ENCODE measurements at regions not wholly inside any gene's neighbourhood (a gene's known extent, or its start where the extent isn't known, plus 50 kb on each side); places are given as distances from the start of the nearest gene placed in this dataset.

GRCh38 chr1:70528590-70529333 lies 117.7 kb downstream of the CTH start:
- POLR2A ChIA-PET, result no interaction called here
- TF ChIP-seq LEF1 (IDR thresholded peaks at IDR 0.05; ENCODE audit: borderline replicate concordance) (no peak), FOXK2 (IDR thresholded peaks at IDR 0.05) (no peak), PKNOX1 (IDR thresholded peaks at IDR 0.05) (no peak), CTBP1 (IDR thresholded peaks at IDR 0.05; ENCODE audit: borderline replicate concordance) (no peak), NFRKB (IDR thresholded peaks at IDR 0.05) (no peak), HDGF (IDR thresholded peaks at IDR 0.05; ENCODE audit: borderline replicate concordance) (no peak), ARNT (IDR thresholded peaks at IDR 0.05) (no peak), BHLHE40 (IDR thresholded peaks at IDR 0.05; ENCODE audit: borderline replicate concordance) (no peak), TARDBP (IDR thresholded peaks at IDR 0.05) (no peak), L3MBTL2 (conservative IDR thresholded peaks at IDR 0.05) (no peak), ZNF384 (IDR thresholded peaks at IDR 0.05) (no peak), ELF4 (IDR thresholded peaks at IDR 0.05) (no peak), FOXM1 (IDR thresholded peaks at IDR 0.05; ENCODE audit: borderline replicate concordance) (no peak), FOXA1 (IDR thresholded peaks at IDR 0.05) (no peak), SP1 (IDR thresholded peaks at IDR 0.05) (no peak), SUZ12 (IDR thresholded peaks at IDR 0.05) (no peak)
- peak; percentile 76 for DNase-seq (ENCODE audit: extremely low spot score)
- CTCF ChIA-PET, result interaction anchor here (0.6 to 1.6 kb wide), 5 partner anchors 17 to 521 kb away, joined by 3 to 4 read pairs (median 3); no protein-coding TSS in a partner anchor

- no peak for DNase-seq (ENCODE audit: extremely low spot score)
These were observed 125.8 kb downstream of the CTH start for GRCh38 chr1:70536708-70537366.

GRCh38 chr1:70537788-70538187 lies 126.7 kb downstream of the CTH start:
- ChIA-PET POLR2A (no interaction called here), CTCF (no interaction called here)
- TF ChIP-seq LEF1 (IDR thresholded peaks at IDR 0.05; ENCODE audit: borderline replicate concordance) (no peak), FOXM1 (IDR thresholded peaks at IDR 0.05; ENCODE audit: borderline replicate concordance) (no peak), SP1 (IDR thresholded peaks at IDR 0.05) (no peak), ELF4 (IDR thresholded peaks at IDR 0.05) (no peak), BHLHE40 (IDR thresholded peaks at IDR 0.05; ENCODE audit: borderline replicate concordance) (no peak), PKNOX1 (IDR thresholded peaks at IDR 0.05) (no peak), L3MBTL2 (conservative IDR thresholded peaks at IDR 0.05) (no peak), TARDBP (IDR thresholded peaks at IDR 0.05) (no peak), SUZ12 (IDR thresholded peaks at IDR 0.05) (no peak), ZNF384 (IDR thresholded peaks at IDR 0.05) (no peak), NFRKB (IDR thresholded peaks at IDR 0.05) (no peak), FOXA1 (IDR thresholded peaks at IDR 0.05) (no peak), ARNT (IDR thresholded peaks at IDR 0.05) (no peak), FOXK2 (IDR thresholded peaks at IDR 0.05) (no peak), CTBP1 (IDR thresholded peaks at IDR 0.05; ENCODE audit: borderline replicate concordance) (no peak)
- DNase-seq (ENCODE audit: extremely low spot score), result no peak

More at GRCh38 chr1:70536708-70537366, 125.8 kb downstream of the CTH start:
- POLR2A ChIA-PET, result no interaction called here
- CTCF ChIA-PET, result no interaction called here
- TF ChIP-seq CTBP1 (IDR thresholded peaks at IDR 0.05; ENCODE audit: borderline replicate concordance) (no peak), BHLHE40 (IDR thresholded peaks at IDR 0.05; ENCODE audit: borderline replicate concordance) (no peak), L3MBTL2 (conservative IDR thresholded peaks at IDR 0.05) (no peak), ELF4 (IDR thresholded peaks at IDR 0.05) (no peak), NFRKB (IDR thresholded peaks at IDR 0.05) (no peak), ZNF384 (IDR thresholded peaks at IDR 0.05) (no peak), PKNOX1 (IDR thresholded peaks at IDR 0.05) (no peak)

GRCh38 chr1:70542030-70542429 lies 131.0 kb downstream of the CTH start:
- TF ChIP-seq SUZ12 (IDR thresholded peaks at IDR 0.05) (no peak), LEF1 (IDR thresholded peaks at IDR 0.05; ENCODE audit: borderline replicate concordance) (no peak), L3MBTL2 (conservative IDR thresholded peaks at IDR 0.05) (no peak), BHLHE40 (IDR thresholded peaks at IDR 0.05; ENCODE audit: borderline replicate concordance) (no peak), FOXA1 (IDR thresholded peaks at IDR 0.05) (no peak), CTBP1 (IDR thresholded peaks at IDR 0.05; ENCODE audit: borderline replicate concordance) (no peak), ZNF384 (IDR thresholded peaks at IDR 0.05) (no peak), FOXM1 (IDR thresholded peaks at IDR 0.05; ENCODE audit: borderline replicate concordance) (no peak), TARDBP (IDR thresholded peaks at IDR 0.05) (no peak), NFRKB (IDR thresholded peaks at IDR 0.05) (no peak), SP1 (IDR thresholded peaks at IDR 0.05) (no peak), PKNOX1 (IDR thresholded peaks at IDR 0.05) (no peak)
- POLR2A ChIA-PET, result no interaction called here
- CTCF ChIA-PET, result no interaction called here

GRCh38 chr1:70542856-70543255 lies 131.8 kb downstream of the CTH start:
- POLR2A ChIA-PET, result no interaction called here
- TF ChIP-seq CTBP1 (IDR thresholded peaks at IDR 0.05; ENCODE audit: borderline replicate concordance), result no peak
- no peak for TF ChIP-seq ELF4 (IDR thresholded peaks at IDR 0.05)
- TF ChIP-seq BHLHE40 (IDR thresholded peaks at IDR 0.05; ENCODE audit: borderline replicate concordance), result no peak
- no peak for TF ChIP-seq NFRKB (IDR thresholded peaks at IDR 0.05)
- TF ChIP-seq SUZ12 (IDR thresholded peaks at IDR 0.05), result no peak
- no peak for TF ChIP-seq HDGF (IDR thresholded peaks at IDR 0.05; ENCODE audit: borderline replicate concordance)
- TF ChIP-seq ZNF384 (IDR thresholded peaks at IDR 0.05), result no peak
- no peak for TF ChIP-seq L3MBTL2 (conservative IDR thresholded peaks at IDR 0.05)
- no peak for DNase-seq (ENCODE audit: extremely low spot score)
- CTCF ChIA-PET, result no interaction called here

More at GRCh38 chr1:70542030-70542429, 131.0 kb downstream of the CTH start:
- no peak for DNase-seq (ENCODE audit: extremely low spot score)

Measured in HEK293T (cell line).